Bronchial epithelial cell (primary cell): ENCODE measurements at regions not wholly inside any gene's neighbourhood (a gene's known extent, or its start where the extent isn't known, plus 50 kb on each side); places are given as distances from the start of the nearest gene placed in this dataset.

Experiments used
- DNase-seq: peaks from one replicate; pipeline ENCODE4 v3.0.0-alpha.2; 2010; ENCODE audit warnings: low read depth
- FAIRE-seq: peaks from 2 replicates; lab custom pipeline; 2011; peaks lifted over from hg19 to GRCh38; lab: Jason Lieb, UNC
- H3K27me3 ChIP-seq: 2 replicates; pipeline ENCODE4 v1.5.1; 2011; ENCODE audit warnings: low read length; ENCODE audit not compliant: control insufficient read depth, insufficient read depth
- H3K36me3 ChIP-seq: 2 replicates; pipeline ENCODE4 v1.5.1; 2011; ENCODE audit warnings: low read length; ENCODE audit not compliant: control insufficient read depth, insufficient read depth
- H3K4me3 ChIP-seq: 2 replicates; pipeline ENCODE4 v1.5.1; 2011; ENCODE audit warnings: mild to moderate bottlenecking, low read depth, low read length, control low read depth
- CTCF ChIP-seq: IDR thresholded peaks from 2 replicates; pipeline ENCODE4 v1.5.1; 2011; ENCODE audit warnings: mild to moderate bottlenecking, moderate library complexity, low read length, control low read depth, inconsistent platforms; ENCODE audit not compliant: insufficient read depth, severe bottlenecking

- Histone ChIP-seq H3K36me3 (no peaks in the 10 kb centered on the region), H3K27me3 (no peaks in the 10 kb centered on the region), H3K4me3 (no peak overlapping the region)
- DNase-seq (no peak), FAIRE-seq (no peak)
- TF ChIP-seq CTCF: no peak
These were observed 349.8 kb downstream of the CDC5L start for GRCh38 chr6:44737341-44737740.

GRCh38 chr6:44737829-44738528 lies 350.5 kb downstream of the CDC5L start:
- FAIRE-seq: no peak
- TF ChIP-seq CTCF: no peak
- DNase-seq: no peak
- H3K27me3 ChIP-seq: no peaks in the 10 kb centered on the region
- H3K4me3 ChIP-seq: no peak overlapping the region
- no peaks in the 10 kb centered on the region for H3K36me3 ChIP-seq

GRCh38 chr6:44738601-44739146 lies 351.2 kb downstream of the CDC5L start:
- no peaks in the 10 kb centered on the region for H3K36me3 ChIP-seq
- no peak for FAIRE-seq
- no peak overlapping the region for H3K4me3 ChIP-seq
- DNase-seq: peak; percentile 35
- H3K27me3 ChIP-seq: no peaks in the 10 kb centered on the region
- no peak for TF ChIP-seq CTCF

GRCh38 chr6:44739181-44739580 lies 351.7 kb downstream of the CDC5L start:
- DNase-seq (no peak), FAIRE-seq (no peak)
- TF ChIP-seq CTCF: no peak
- no peaks in the 10 kb centered on the region for H3K36me3 ChIP-seq
- H3K4me3 ChIP-seq: no peak overlapping the region
- no peaks in the 10 kb centered on the region for H3K27me3 ChIP-seq

GRCh38 chr6:44740566-44741120 lies 353.1 kb downstream of the CDC5L start:
- DNase-seq (no peak), FAIRE-seq (no peak)
- no peak for TF ChIP-seq CTCF

More at GRCh38 chr6:44740566-44741120, 353.1 kb downstream of the CDC5L start:
- Histone ChIP-seq H3K4me3 (no peak overlapping the region), H3K27me3 (no peaks in the 10 kb centered on the region), H3K36me3 (no peaks in the 10 kb centered on the region)
